Erythroblast (primary cell): ENCODE measurements at regions not wholly inside any gene's neighbourhood (a gene's known extent, or its start where the extent isn't known, plus 50 kb on each side); places are given as distances from the start of the nearest gene placed in this dataset.

Experiments used
- GATA1 ChIP-seq: IDR thresholded peaks from 2 replicates; pipeline ENCODE4 v1.6.1; 2011; ENCODE audit warnings: low read depth, mild to moderate bottlenecking, control low read depth, low read length, moderate library complexity
- POLR2A ChIP-seq: IDR thresholded peaks from 2 replicates; pipeline ENCODE4 v1.6.1; 2011; ENCODE audit warnings: mild to moderate bottlenecking, low read length

DNA sequence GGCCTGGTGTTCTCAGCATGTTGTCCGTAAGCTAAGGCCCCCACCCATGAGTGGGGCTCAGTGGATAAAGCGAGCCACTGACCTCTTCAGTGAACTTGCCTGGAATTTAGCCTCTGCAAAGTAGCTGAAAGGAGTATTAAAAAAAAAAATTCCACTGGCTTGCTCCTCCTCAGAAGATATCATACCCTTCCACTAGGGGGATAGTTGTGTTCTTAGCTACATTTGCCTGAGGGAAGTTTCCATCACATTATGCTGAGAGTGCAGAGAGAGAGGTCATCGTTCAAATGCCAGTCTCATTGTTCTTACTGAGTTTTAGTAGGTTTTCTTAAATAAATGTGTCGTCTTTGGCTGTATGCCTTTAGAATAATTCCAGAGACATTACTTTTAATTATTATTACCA is 879.7 kb downstream of the JRKL start:
- TF ChIP-seq POLR2A (no peak), GATA1 (no peak)
